ENCODE measurements at regions not wholly inside any gene's neighbourhood (a gene's known extent, or its start where the extent isn't known, plus 50 kb on each side); places are given as distances from the start of the nearest gene placed in this dataset.

- H3K36me3 ChIP-seq = no peaks in the 10 kb centered on the region
- H3K9me3 ChIP-seq = no peaks in the 10 kb centered on the region
- TF ChIP-seq CTCF (IDR thresholded peaks at IDR 0.05; ENCODE audit: low read depth, low read length) = no peak
- no peak overlapping the region for H3K4me3 ChIP-seq (ENCODE audit: low read depth, low read length)
- no peaks in the 10 kb centered on the region for H3K4me1 ChIP-seq
- H3K27me3 ChIP-seq = no peaks in the 10 kb centered on the region
- DNase-seq = no peak
These were observed 264.6 kb downstream of the NUAK1 start for GRCh38 chr12:105874121-105874520.

GRCh38 chr12:105876396-105876927 lies 262.3 kb downstream of the NUAK1 start:
- Histone ChIP-seq H3K4me3 (ENCODE audit: low read depth, low read length) (no peak overlapping the region), H3K9me3 (no peaks in the 10 kb centered on the region), H3K4me1 (no peaks in the 10 kb centered on the region), H3K36me3 (no peaks in the 10 kb centered on the region), H3K27me3 (no peaks in the 10 kb centered on the region)
- no peak for DNase-seq
- TF ChIP-seq CTCF (IDR thresholded peaks at IDR 0.05; ENCODE audit: low read depth, low read length) = no peak

GRCh38 chr12:105878964-105879363 lies 259.8 kb downstream of the NUAK1 start:
- Histone ChIP-seq H3K27me3 (no peaks in the 10 kb centered on the region), H3K4me1 (no peaks in the 10 kb centered on the region), H3K9me3 (no peaks in the 10 kb centered on the region), H3K36me3 (no peaks in the 10 kb centered on the region), H3K4me3 (ENCODE audit: low read depth, low read length) (no peak overlapping the region)
- TF ChIP-seq CTCF (IDR thresholded peaks at IDR 0.05; ENCODE audit: low read depth, low read length) = no peak
- DNase-seq = no peak

GRCh38 chr12:105880824-105881388 lies 257.8 kb downstream of the NUAK1 start:
- DNase-seq = no peak
- H3K4me1 ChIP-seq = no peaks in the 10 kb centered on the region
- no peak overlapping the region for H3K4me3 ChIP-seq (ENCODE audit: low read depth, low read length)
- H3K36me3 ChIP-seq = no peaks in the 10 kb centered on the region
- no peaks in the 10 kb centered on the region for H3K27me3 ChIP-seq
- TF ChIP-seq CTCF (IDR thresholded peaks at IDR 0.05; ENCODE audit: low read depth, low read length) = no peak
- H3K9me3 ChIP-seq = no peaks in the 10 kb centered on the region

GRCh38 chr12:105882404-105882803 lies 256.4 kb downstream of the NUAK1 start:
- H3K4me3 ChIP-seq (ENCODE audit: low read depth, low read length) = no peak overlapping the region
- no peak for TF ChIP-seq CTCF (IDR thresholded peaks at IDR 0.05; ENCODE audit: low read depth, low read length)
- H3K27me3 ChIP-seq = no peaks in the 10 kb centered on the region
- no peaks in the 10 kb centered on the region for H3K36me3 ChIP-seq
- no peaks in the 10 kb centered on the region for H3K4me1 ChIP-seq
- DNase-seq = no peak
- H3K9me3 ChIP-seq = no peaks in the 10 kb centered on the region

- H3K36me3 ChIP-seq = no peaks in the 10 kb centered on the region
- H3K4me1 ChIP-seq = no peaks in the 10 kb centered on the region
- no peak overlapping the region for H3K4me3 ChIP-seq (ENCODE audit: low read depth, low read length)
- no peak for DNase-seq
- TF ChIP-seq CTCF (IDR thresholded peaks at IDR 0.05; ENCODE audit: low read depth, low read length) = no peak
- no peaks in the 10 kb centered on the region for H3K9me3 ChIP-seq
- no peaks in the 10 kb centered on the region for H3K27me3 ChIP-seq
These were observed 251.6 kb downstream of the NUAK1 start for GRCh38 chr12:105887131-105887530.

All from BE2C (cell line).